Right renal pelvis (tissue), 4 donors: ENCODE measurements at regions not wholly inside any gene's neighbourhood (a gene's known extent, or its start where the extent isn't known, plus 50 kb on each side); places are given as distances from the start of the nearest gene placed in this dataset.
"Not testable (repeated sequence)": the region's sequence is repeated elsewhere in the genome, so short reads cannot be mapped to it uniquely, and the experiment has no call there.

Experiments
- DNase-seq, 4 donors: peaks; one replicate each; pipeline ENCODE4 v3.0.0-alpha.2; 2013; ENCODE audit warnings: low read depth in 4 of 4, low spot score in 3 of 4, missing footprints in 1 of 4

- DNase-seq: no peak
Observed at GRCh38 chr2:234580686-234581085, 83.8 kb upstream of the ARL4C start.

GRCh38 chr2:234579231-234579962, 82.5 kb upstream of the ARL4C start:
- no peak for DNase-seq

GRCh38 chr2:234578389-234578788, 81.5 kb upstream of the ARL4C start:
- no peak for DNase-seq

- no peak for DNase-seq
Observed at GRCh38 chr2:234577191-234577590, 80.3 kb upstream of the ARL4C start.

GRCh38 chr2:234571620-234572407, 74.9 kb upstream of the ARL4C start:
- no peak for DNase-seq

- DNase-seq: no peak
Observed at GRCh38 chr2:234570476-234570875, 73.6 kb upstream of the ARL4C start.

- DNase-seq: no peak
Observed at GRCh38 chr2:234569776-234570430, 73.0 kb upstream of the ARL4C start.

- no peak for DNase-seq
Observed at GRCh38 chr2:234566622-234567021, 69.7 kb upstream of the ARL4C start.

- no peak for DNase-seq
Observed at GRCh38 chr2:234565842-234566619, 69.2 kb upstream of the ARL4C start.

- no peak for DNase-seq
Observed at GRCh38 chr2:234565201-234565600, 68.3 kb upstream of the ARL4C start.

- DNase-seq: no peak
Observed at GRCh38 chr2:234564699-234565098, 67.8 kb upstream of the ARL4C start.

- DNase-seq: no peak
Observed at GRCh38 chr2:234559609-234560008, 62.7 kb upstream of the ARL4C start.

- DNase-seq: no peak
Observed at GRCh38 chr2:234558642-234559041, 61.8 kb upstream of the ARL4C start.

GRCh38 chr2:234556848-234557573, 60.1 kb upstream of the ARL4C start:
- no peak for DNase-seq

GRCh38 chr2:234555616-234556249, 58.9 kb upstream of the ARL4C start:
- no peak for DNase-seq

- DNase-seq: no peak
Observed at GRCh38 chr2:234555161-234555560, 58.3 kb upstream of the ARL4C start.

- DNase-seq: not testable (repeated sequence)
Observed at GRCh38 chr2:234553223-234553622, 56.3 kb upstream of the ARL4C start.

- peak in 3 of 4 donors; percentile 32 to 59 (median 40) for DNase-seq
Observed at GRCh38 chr2:234550511-234551107, 53.7 kb upstream of the ARL4C start.

GRCh38 chr2:234550056-234550455, 53.2 kb upstream of the ARL4C start:
- no peak for DNase-seq
